Stimulated activated CD8-positive, alpha-beta memory T cell treated with anti-CD3 and anti-CD28 coated beads, Interleukin-4, amount 100 ng/mL, for 1 hour (primary cell): ENCODE measurements at regions not wholly inside any gene's neighbourhood (a gene's known extent, or its start where the extent isn't known, plus 50 kb on each side); places are given as distances from the start of the nearest gene placed in this dataset.
A peak's percentile ranks its signal among the peaks of the same experiment; 100 is the strongest.
"Not testable (repeated sequence)": the region's sequence is repeated elsewhere in the genome, so short reads cannot be mapped to it uniquely, and the experiment has no call there.

ENCODE experiments used
- DNase-seq, 2 donors: peaks; one replicate each; pipeline ENCODE4 v3.0.0-alpha.2; 2020; ENCODE audit warnings: low read depth in 2 of 2, low spot score in 1 of 2

- not testable (repeated sequence) for DNase-seq
Measured at GRCh38 chr9:97248252-97248651, 59.2 kb upstream of the CCDC180 start.

- DNase-seq = no peak
Measured at GRCh38 chr9:97243606-97244005, 63.9 kb upstream of the CCDC180 start.

GRCh38 chr9:97241430-97241829 is 66.0 kb upstream of the CCDC180 start:
- not testable (repeated sequence) for DNase-seq

- DNase-seq = peak; percentile 50 to 53
Measured at GRCh38 chr9:97237951-97238889, 69.2 kb upstream of the CCDC180 start.

GRCh38 chr9:97237311-97237786 is 70.1 kb upstream of the CCDC180 start:
- DNase-seq = no peak

- DNase-seq = not testable (repeated sequence)
Measured at GRCh38 chr9:97233009-97233400, 74.5 kb upstream of the CCDC180 start.

- not testable (repeated sequence) for DNase-seq
Measured at GRCh38 chr9:97232060-97233008, 75.1 kb upstream of the CCDC180 start.

- DNase-seq = not testable (repeated sequence)
Measured at GRCh38 chr9:97222393-97222792, 85.1 kb upstream of the CCDC180 start.

GRCh38 chr9:97221478-97222355 is 85.7 kb upstream of the CCDC180 start:
- DNase-seq = peak in 1 of 2 donors; percentile 25

GRCh38 chr9:97220894-97221477 is 86.5 kb upstream of the CCDC180 start:
- no peak for DNase-seq

- DNase-seq = not testable (repeated sequence)
Measured at GRCh38 chr9:97220396-97220795, 87.1 kb upstream of the CCDC180 start.

- not testable (repeated sequence) for DNase-seq
Measured at GRCh38 chr9:97219443-97220140, 87.9 kb upstream of the CCDC180 start.

- not testable (repeated sequence) for DNase-seq
Measured at GRCh38 chr9:97215127-97215526, 92.3 kb upstream of the CCDC180 start.

GRCh38 chr9:97214556-97214955 is 92.9 kb upstream of the CCDC180 start:
- DNase-seq = not testable (repeated sequence)

- not testable (repeated sequence) for DNase-seq
Measured at GRCh38 chr9:97199683-97200082, 107.8 kb upstream of the CCDC180 start.

- DNase-seq = not testable (repeated sequence)
Measured at GRCh38 chr9:97193767-97194166, 113.7 kb upstream of the CCDC180 start.

GRCh38 chr9:97188545-97188944 is 118.9 kb upstream of the CCDC180 start:
- DNase-seq = no peak

GRCh38 chr9:97187706-97188105 is 119.8 kb upstream of the CCDC180 start:
- DNase-seq = not testable (repeated sequence)

- DNase-seq = no peak
Measured at GRCh38 chr9:97186493-97186892, 121.0 kb upstream of the CCDC180 start.
